WTC11 (cell line): ENCODE measurements at regions not wholly inside any gene's neighbourhood (a gene's known extent, or its start where the extent isn't known, plus 50 kb on each side); places are given as distances from the start of the nearest gene placed in this dataset.

Experiments
- ATAC-seq: fragments of 200-7000 bp; cut with Tn5 transposase; 2 replicates; pipeline ENCODE4 v1.10.0; 2021; ENCODE audit warnings: mild to moderate bottlenecking, moderate library complexity
- CTCF ChIA-PET: fragments of 300-600 bp; sonication (Branson Sonifier 250); formaldehyde crosslinking; loops from one replicate; lab custom pipeline; 2021; ENCODE audit warnings: antibody characterized with exemption; lab: Charles Lee
- POLR2A ChIA-PET: fragments of 350-600 bp; sonication (Branson Sonifier 250); formaldehyde crosslinking; loops from one replicate; lab custom pipeline; 2021; ENCODE audit warnings: antibody characterized with exemption; lab: Charles Lee
- DNase-seq: peaks from one replicate; pipeline ENCODE4 v3.0.0; 2021; ENCODE audit warnings: low spot score
- H3K27ac Mint-ChIP-seq: 2 replicates; pipeline ENCODE4 v1.8.0; 2021; ENCODE audit warnings: mixed read lengths
- H3K27me3 Mint-ChIP-seq: 2 replicates; pipeline ENCODE4 v1.8.0; 2021; ENCODE audit warnings: low read depth, mild to moderate bottlenecking, moderate library complexity, mixed read lengths
- H3K36me3 Mint-ChIP-seq: 2 replicates; pipeline ENCODE4 v1.8.0; 2021; ENCODE audit warnings: mixed read lengths
- H3K4me1 Mint-ChIP-seq: 2 replicates; pipeline ENCODE4 v1.8.0; 2022; ENCODE audit warnings: mixed read lengths
- H3K4me3 Mint-ChIP-seq: 2 replicates; pipeline ENCODE4 v1.8.0; 2021; ENCODE audit warnings: mild to moderate bottlenecking, moderate library complexity, mixed read lengths
- H3K9me3 Mint-ChIP-seq: 2 replicates; pipeline ENCODE4 v1.8.0; 2021; ENCODE audit warnings: mixed read lengths
- ARID4B ChIP-seq: sonication (generic); formaldehyde crosslinking; IDR thresholded peaks from 2 replicates; pipeline ENCODE4 v1.8.0; 2023; ENCODE audit warnings: missing genetic modification reagents, mild to moderate bottlenecking, borderline replicate concordance
- ATF6 ChIP-seq: sonication (generic); formaldehyde crosslinking; IDR thresholded peaks from 2 replicates; pipeline ENCODE4 v1.8.1; 2023; ENCODE audit warnings: mild to moderate bottlenecking, missing genetic modification reagents
- CDX4 ChIP-seq: fragments of 250-450 bp; sonication (Bioruptor Pico); IDR thresholded peaks from 2 replicates; pipeline ENCODE4 v1.9.0; 2021; ENCODE audit warnings: moderate library complexity, mild to moderate bottlenecking, inconsistent platforms, borderline replicate concordance
- E2F5 ChIP-seq: sonication (generic); formaldehyde crosslinking; IDR thresholded peaks from 2 replicates; pipeline ENCODE4 v1.8.1; 2022; ENCODE audit warnings: mild to moderate bottlenecking, moderate library complexity, missing genetic modification reagents
- ELF4 ChIP-seq: sonication (generic); formaldehyde crosslinking; IDR thresholded peaks from 2 replicates; pipeline ENCODE4 v1.8.1; 2022; ENCODE audit warnings: low read depth, mild to moderate bottlenecking, moderate library complexity, missing genetic modification reagents
- EMX1 ChIP-seq: fragments of 250-450 bp; sonication (Bioruptor Pico); IDR thresholded peaks from 2 replicates; pipeline ENCODE4 v1.8.0; 2021; ENCODE audit warnings: mild to moderate bottlenecking
- GABPB1 ChIP-seq: sonication (generic); formaldehyde crosslinking; IDR thresholded peaks from 2 replicates; pipeline ENCODE4 v1.8.1; 2023; ENCODE audit warnings: mild to moderate bottlenecking, missing genetic modification reagents
- HMGA2 ChIP-seq: fragments of 250-450 bp; sonication (Bioruptor Pico); IDR thresholded peaks from 2 replicates; pipeline ENCODE4 v1.4.0; 2021; ENCODE audit warnings: mild to moderate bottlenecking, moderate library complexity
- JAZF1 ChIP-seq: fragments of 250-450 bp; sonication (Bioruptor Pico); IDR thresholded peaks from 2 replicates; pipeline ENCODE4 v1.9.0; 2021; ENCODE audit warnings: moderate library complexity, mild to moderate bottlenecking, inconsistent platforms
- KAT7 ChIP-seq: sonication (generic); formaldehyde crosslinking; IDR thresholded peaks from 2 replicates; pipeline ENCODE4 v1.8.1; 2023; ENCODE audit warnings: missing genetic modification reagents, mild to moderate bottlenecking, borderline replicate concordance
- MYBL2 ChIP-seq: sonication (generic); formaldehyde crosslinking; IDR thresholded peaks from 2 replicates; pipeline ENCODE4 v1.8.1; 2023; ENCODE audit warnings: mild to moderate bottlenecking, moderate library complexity, missing genetic modification reagents
- NR1H2 ChIP-seq: sonication (generic); formaldehyde crosslinking; IDR thresholded peaks from 2 replicates; pipeline ENCODE4 v1.9.0; 2021; ENCODE audit warnings: mild to moderate bottlenecking, moderate library complexity, missing genetic modification reagents
- RELA ChIP-seq: sonication (generic); formaldehyde crosslinking; IDR thresholded peaks from 2 replicates; pipeline ENCODE4 v1.8.1; 2022; ENCODE audit warnings: missing genetic modification reagents, mild to moderate bottlenecking, borderline replicate concordance
- TEAD4 ChIP-seq: sonication (generic); formaldehyde crosslinking; IDR thresholded peaks from 2 replicates; pipeline ENCODE4 v1.8.0; 2022; ENCODE audit warnings: mild to moderate bottlenecking, missing genetic modification reagents
- ZNF416 ChIP-seq: fragments of 250-450 bp; sonication (Bioruptor Pico); IDR thresholded peaks from 2 replicates; pipeline ENCODE4 v1.9.0; 2021; ENCODE audit warnings: mild to moderate bottlenecking, inconsistent platforms
- ZNF423 ChIP-seq: fragments of 250-450 bp; sonication (Bioruptor Pico); IDR thresholded peaks from 2 replicates; pipeline ENCODE4 v2.1.2; 2022; ENCODE audit warnings: mild to moderate bottlenecking, moderate library complexity
- ZNF532 ChIP-seq: fragments of 250-450 bp; sonication (Bioruptor Pico); IDR thresholded peaks from 2 replicates; pipeline ENCODE4 v1.9.0; 2021; ENCODE audit warnings: mild to moderate bottlenecking, borderline replicate concordance
- ZNF671 ChIP-seq: fragments of 250-450 bp; sonication (Bioruptor Pico); IDR thresholded peaks from 2 replicates; pipeline ENCODE4 v1.8.0; 2021; ENCODE audit warnings: mild to moderate bottlenecking

GRCh38 chr18:38420611-38421010 is 855.0 kb upstream of the CELF4 start:
- ChIA-PET POLR2A (no interaction called here), CTCF (no interaction called here)
- Mint-ChIP-seq H3K36me3 (no peaks in the 10 kb centered on the region), H3K27ac (no peak overlapping the region), H3K27me3 (no peaks in the 10 kb centered on the region), H3K4me3 (no peak overlapping the region), H3K9me3 (no peaks in the 10 kb centered on the region), H3K4me1 (peaks cover 25% of the 10 kb centered on the region)
- DNase-seq (no peak), ATAC-seq (no peak)
- TF ChIP-seq ARID4B (no peak), ZNF671 (CRISPR knock-in tag) (no peak), JAZF1 (CRISPR knock-in tag) (no peak), KAT7 (CRISPR knock-in tag) (no peak), ZNF532 (CRISPR knock-in tag) (no peak)

- CTCF ChIA-PET: no interaction called here
- H3K4me1 Mint-ChIP-seq: peaks cover 12% of the 10 kb centered on the region
- ATAC-seq (no peak), DNase-seq (no peak)
- H3K4me3 Mint-ChIP-seq: no peak overlapping the region
- H3K9me3 Mint-ChIP-seq: peaks cover 3% of the 10 kb centered on the region; the same call in 1 of the 2 replicates
- POLR2A ChIA-PET: no interaction called here
- H3K36me3 Mint-ChIP-seq: no peaks in the 10 kb centered on the region
- no peak overlapping the region for H3K27ac Mint-ChIP-seq
- H3K27me3 Mint-ChIP-seq: no peaks in the 10 kb centered on the region
- TF ChIP-seq CDX4 (CRISPR knock-in tag) (no peak), RELA (no peak), E2F5 (CRISPR knock-in tag) (no peak), ZNF416 (CRISPR knock-in tag) (no peak), GABPB1 (CRISPR knock-in tag) (no peak), ELF4 (CRISPR knock-in tag) (no peak), TEAD4 (no peak), ZNF423 (CRISPR knock-in tag) (no peak), ZNF532 (CRISPR knock-in tag) (no peak), ATF6 (CRISPR knock-in tag) (no peak), EMX1 (CRISPR knock-in tag) (no peak), MYBL2 (CRISPR knock-in tag) (no peak), HMGA2 (CRISPR knock-in tag) (no peak), NR1H2 (CRISPR knock-in tag) (no peak)
These were observed 850.2 kb upstream of the CELF4 start for GRCh38 chr18:38415811-38416210.
